ENCODE measurements at regions not wholly inside any gene's neighbourhood (a gene's known extent, or its start where the extent isn't known, plus 50 kb on each side); places are given as distances from the start of the nearest gene placed in this dataset.

- DNase-seq (ENCODE audit: low spot score): no peak
- intact Hi-C loops (cut with DNase I): loop anchor here (5.0 kb wide), 1 partner anchor 49 kb away; no protein-coding TSS in a partner anchor
- WGBS: 98% methylated on average over 3 of the region's 3 CpGs
Measured at GRCh38 chr11:121721448-121721847, 268.7 kb upstream of the SORL1-AS1 start.

GRCh38 chr11:121717296-121717695 lies 264.5 kb upstream of the SORL1-AS1 start:
- TF ChIP-seq CTCF (IDR thresholded peaks at IDR 0.05) (no peak), POLR2A (IDR thresholded peaks at IDR 0.05) (no peak), POLR2AphosphoS5 (IDR thresholded peaks at IDR 0.05) (no peak)
- H3K36me3 ChIP-seq: no peaks in the 10 kb centered on the region
- no peaks in the 10 kb centered on the region for H3K27me3 ChIP-seq (replicated peaks; ENCODE audit: insufficient read depth)
- no peak overlapping the region for H3K4me3 ChIP-seq
- no peaks in the 10 kb centered on the region for H3K9me3 ChIP-seq
- DNase-seq (ENCODE audit: low spot score): no peak
- H3K27ac ChIP-seq: no peak overlapping the region
- intact Hi-C loops (cut with DNase I): no loop called here
- 91% methylated on average over 2 of the region's 2 CpGs for WGBS
- H3K4me1 ChIP-seq (replicated peaks): no peaks in the 10 kb centered on the region

More at GRCh38 chr11:121721448-121721847, 268.7 kb upstream of the SORL1-AS1 start:
- no peak overlapping the region for H3K4me3 ChIP-seq
- H3K27me3 ChIP-seq (replicated peaks; ENCODE audit: insufficient read depth): no peaks in the 10 kb centered on the region
- H3K9me3 ChIP-seq: no peaks in the 10 kb centered on the region
- no peaks in the 10 kb centered on the region for H3K36me3 ChIP-seq
- H3K27ac ChIP-seq: no peak overlapping the region
- TF ChIP-seq CTCF (IDR thresholded peaks at IDR 0.05) (no peak), POLR2A (IDR thresholded peaks at IDR 0.05) (no peak), POLR2AphosphoS5 (IDR thresholded peaks at IDR 0.05) (no peak)
- no peaks in the 10 kb centered on the region for H3K4me1 ChIP-seq (replicated peaks)

- no peaks in the 10 kb centered on the region for H3K36me3 ChIP-seq
- DNase-seq (ENCODE audit: low spot score): no peak
- intact Hi-C loops (cut with DNase I): no loop called here
- H3K9me3 ChIP-seq: no peaks in the 10 kb centered on the region
- no peak overlapping the region for H3K4me3 ChIP-seq
- WGBS: 91% methylated on average over 4 of the region's 4 CpGs
- H3K27ac ChIP-seq: no peak overlapping the region
- H3K4me1 ChIP-seq (replicated peaks): no peaks in the 10 kb centered on the region
- TF ChIP-seq POLR2A (IDR thresholded peaks at IDR 0.05) (no peak), CTCF (IDR thresholded peaks at IDR 0.05) (no peak), POLR2AphosphoS5 (IDR thresholded peaks at IDR 0.05) (no peak)
- H3K27me3 ChIP-seq (replicated peaks; ENCODE audit: insufficient read depth): no peaks in the 10 kb centered on the region
Measured at GRCh38 chr11:121716060-121716459, 263.3 kb upstream of the SORL1-AS1 start.

- H3K4me1 ChIP-seq (replicated peaks): no peaks in the 10 kb centered on the region
- TF ChIP-seq POLR2AphosphoS5 (IDR thresholded peaks at IDR 0.05): no peak
- TF ChIP-seq CTCF (IDR thresholded peaks at IDR 0.05): no peak
- TF ChIP-seq POLR2A (IDR thresholded peaks at IDR 0.05): no peak
- no peaks in the 10 kb centered on the region for H3K36me3 ChIP-seq
- intact Hi-C loops (cut with DNase I): no loop called here
- H3K27me3 ChIP-seq (replicated peaks; ENCODE audit: insufficient read depth): no peaks in the 10 kb centered on the region
- H3K27ac ChIP-seq: no peak overlapping the region
- H3K9me3 ChIP-seq: no peaks in the 10 kb centered on the region
- WGBS: 87% methylated on average over 4 of the region's 4 CpGs
- H3K4me3 ChIP-seq: no peak overlapping the region
- no peak for DNase-seq (ENCODE audit: low spot score)
Measured at GRCh38 chr11:121715405-121715804, 262.6 kb upstream of the SORL1-AS1 start.

GRCh38 chr11:121714351-121714750 lies 261.6 kb upstream of the SORL1-AS1 start:
- Histone ChIP-seq H3K36me3 (no peaks in the 10 kb centered on the region), H3K4me1 (replicated peaks) (no peaks in the 10 kb centered on the region), H3K27ac (no peak overlapping the region), H3K4me3 (no peak overlapping the region), H3K9me3 (no peaks in the 10 kb centered on the region), H3K27me3 (replicated peaks; ENCODE audit: insufficient read depth) (no peaks in the 10 kb centered on the region)
- 90% methylated on average over 3 of the region's 3 CpGs for WGBS
- TF ChIP-seq POLR2AphosphoS5 (IDR thresholded peaks at IDR 0.05): no peak
- TF ChIP-seq CTCF (IDR thresholded peaks at IDR 0.05): no peak
- TF ChIP-seq POLR2A (IDR thresholded peaks at IDR 0.05): no peak
- intact Hi-C loops (cut with DNase I): no loop called here
- DNase-seq (ENCODE audit: low spot score): no peak
